ENCODE measurements at regions not wholly inside any gene's neighbourhood (a gene's known extent, or its start where the extent isn't known, plus 50 kb on each side); places are given as distances from the start of the nearest gene placed in this dataset.

GRCh38 chr20:56875052-56875659, 246.1 kb downstream of the TFAP2C start:
- Histone ChIP-seq H2AFZ (ENCODE audit: control insufficient read depth, low read depth, low read length) (no peak overlapping the region), H3K9ac (ENCODE audit: control insufficient read depth, insufficient read depth, low read length) (no peak overlapping the region), H3K79me2 (ENCODE audit: control insufficient read depth, insufficient read depth, low read length) (no peaks in the 10 kb centered on the region), H3K4me3 (no peak overlapping the region), H3K4me2 (ENCODE audit: control insufficient read depth, insufficient read depth) (no peak overlapping the region), H3K4me1 (ENCODE audit: control insufficient read depth, insufficient read depth, low read length) (no peaks in the 10 kb centered on the region), H3K27ac (ENCODE audit: control insufficient read depth, insufficient read depth) (no peak overlapping the region), H3K27me3 (replicated peaks in 1 of 2; ENCODE audit: control insufficient read depth in 2 of 2, insufficient read depth in 2 of 2, low read length in 1 of 2) (no peaks in the 10 kb centered on the region; a peak in 2 of 4 replicates), H4K20me1 (ENCODE audit: control insufficient read depth, insufficient read depth) (no peaks in the 10 kb centered on the region), H3K9me3 (replicated peaks; ENCODE audit: control insufficient read depth, insufficient read depth, low read length) (no peaks in the 10 kb centered on the region; the same call in 2 of the 3 replicates), H3K36me3 (ENCODE audit: control insufficient read depth in 2 of 2, insufficient read depth in 2 of 2, low read length in 1 of 2) (no peaks in the 10 kb centered on the region)
- in situ Hi-C loops (cut with MboI) (no loop called here), intact Hi-C loops (cut with micrococcal nuclease; ENCODE audit: unreplicated experiment) (no loop called here)
- POLR2A ChIA-PET, result no interaction called here
- DNase-seq (ENCODE audit: low read depth, low spot score), result no peak
- 17% methylated on average over 6 of the region's 6 CpGs for WGBS (ENCODE audit: insufficient coverage, insufficient replicate concordance, low lambda C conversion rate, missing lambda C conversion rate)
- BruUV-seq (replicated peaks), result no TSS peak
- RAD21 ChIA-PET (ENCODE audit: unreplicated experiment), result no interaction called here
- ATAC-seq, result no peak
- SMC1A ChIA-PET (ENCODE audit: uncharacterized antibody, unreplicated experiment), result no interaction called here
- FAIRE-seq, result no peak
- CTCF ChIA-PET, result no interaction called here
- TF ChIP-seq PRDM15 (CRISPR knock-in tag; IDR thresholded peaks at IDR 0.05), result no peak
- no peak for TF ChIP-seq E2F8 (IDR thresholded peaks at IDR 0.05; ENCODE audit: low read depth, partially characterized antibody)
- TF ChIP-seq ZNF384 (IDR thresholded peaks at IDR 0.05; ENCODE audit: borderline replicate concordance, low read depth, low read length), result no peak
- no peak for TF ChIP-seq ZNF217 (IDR thresholded peaks at IDR 0.05)
- TF ChIP-seq RUNX3 (IDR thresholded peaks at IDR 0.05; ENCODE audit: low read length), result no peak
- TF ChIP-seq SP1 (IDR thresholded peaks at IDR 0.05; ENCODE audit: low read depth, low read length), result no peak
- TF ChIP-seq YBX1 (IDR thresholded peaks at IDR 0.05), result no peak
- TF ChIP-seq HDAC6 (IDR thresholded peaks at IDR 0.05; ENCODE audit: unreplicated experiment), result no peak
- no peak for TF ChIP-seq PKNOX1 (IDR thresholded peaks at IDR 0.05)
- no peak for TF ChIP-seq ZNF592 (IDR thresholded peaks at IDR 0.05)
- no peak for TF ChIP-seq ATF7 (IDR thresholded peaks at IDR 0.05; ENCODE audit: low read depth)
